ENCODE measurements at regions not wholly inside any gene's neighbourhood (a gene's known extent, or its start where the extent isn't known, plus 50 kb on each side); places are given as distances from the start of the nearest gene placed in this dataset.

DNA sequence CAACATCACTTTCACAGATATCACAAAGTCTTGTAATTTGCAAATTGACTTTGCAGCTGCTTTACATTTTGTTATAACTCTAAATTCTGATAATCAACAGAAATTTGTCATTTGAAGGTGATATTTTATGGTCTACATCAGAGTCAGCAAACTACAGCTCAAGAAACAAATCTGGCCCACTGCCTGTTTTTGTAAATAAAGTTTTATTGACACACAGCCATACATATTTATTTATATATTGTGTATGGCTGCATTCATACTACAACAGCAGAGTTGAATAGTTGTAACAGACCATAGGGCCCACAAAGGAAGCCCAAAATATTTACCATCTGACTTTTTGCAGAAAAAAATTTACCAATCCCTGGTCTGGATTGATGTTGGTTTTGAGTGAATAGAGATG, 87.0 kb upstream of the GRIA1 start:
- Mint-ChIP-seq H3K27ac (no peak overlapping the region), H3K9me3 (peaks cover 0 to 7% (median 2%) of the 10 kb centered on the region in 7 donors), H3K4me3 (no peak overlapping the region), H3K27me3 (ENCODE audit: low read depth in 3 of 3) (no peaks in the 10 kb centered on the region), H3K4me1 (no peaks in the 10 kb centered on the region), H3K36me3 (no peaks in the 10 kb centered on the region)
- Histone ChIP-seq H3K27ac (ENCODE audit: low read depth in 1 of 2, low read length in 2 of 2) (no peak overlapping the region), H3K9me3 (replicated peaks in 1 of 2; ENCODE audit: control insufficient read depth in 1 of 2, insufficient read depth in 1 of 2, low read length in 2 of 2) (no peaks in the 10 kb centered on the region), H3K4me1 (ENCODE audit: control insufficient read depth in 1 of 2, insufficient read depth in 2 of 2, low read length in 2 of 2) (no peaks in the 10 kb centered on the region), H3K9ac (ENCODE audit: insufficient read depth, low read length, poor library complexity, severe bottlenecking) (no peak overlapping the region), H3K4me3 (replicated peaks in 1 of 3; ENCODE audit: low read depth in 2 of 3, low read length in 3 of 3) (no peak overlapping the region), H2AFZ (ENCODE audit: insufficient read depth, low read depth, low read length, poor library complexity, severe bottlenecking) (no peak overlapping the region), H3K4me2 (replicated peaks; ENCODE audit: extremely low read depth, low read length, poor library complexity, severe bottlenecking) (no peak overlapping the region), H4K20me1 (ENCODE audit: insufficient read depth, low read length) (no peaks in the 10 kb centered on the region), H3K79me2 (ENCODE audit: insufficient read depth, low read length) (no peaks in the 10 kb centered on the region), H3K36me3 (replicated peaks in 1 of 2; ENCODE audit: control insufficient read depth in 1 of 2, insufficient read depth in 2 of 2, low read length in 2 of 2) (no peaks in the 10 kb centered on the region), H3K27me3 (ENCODE audit: control insufficient read depth in 2 of 2, insufficient read depth in 2 of 2, low read length in 2 of 2) (no peaks in the 10 kb centered on the region)
- DNase-seq = no peak
- intact Hi-C loops (cut with micrococcal nuclease) = no loop called here
- TF ChIP-seq, protein P1, sequence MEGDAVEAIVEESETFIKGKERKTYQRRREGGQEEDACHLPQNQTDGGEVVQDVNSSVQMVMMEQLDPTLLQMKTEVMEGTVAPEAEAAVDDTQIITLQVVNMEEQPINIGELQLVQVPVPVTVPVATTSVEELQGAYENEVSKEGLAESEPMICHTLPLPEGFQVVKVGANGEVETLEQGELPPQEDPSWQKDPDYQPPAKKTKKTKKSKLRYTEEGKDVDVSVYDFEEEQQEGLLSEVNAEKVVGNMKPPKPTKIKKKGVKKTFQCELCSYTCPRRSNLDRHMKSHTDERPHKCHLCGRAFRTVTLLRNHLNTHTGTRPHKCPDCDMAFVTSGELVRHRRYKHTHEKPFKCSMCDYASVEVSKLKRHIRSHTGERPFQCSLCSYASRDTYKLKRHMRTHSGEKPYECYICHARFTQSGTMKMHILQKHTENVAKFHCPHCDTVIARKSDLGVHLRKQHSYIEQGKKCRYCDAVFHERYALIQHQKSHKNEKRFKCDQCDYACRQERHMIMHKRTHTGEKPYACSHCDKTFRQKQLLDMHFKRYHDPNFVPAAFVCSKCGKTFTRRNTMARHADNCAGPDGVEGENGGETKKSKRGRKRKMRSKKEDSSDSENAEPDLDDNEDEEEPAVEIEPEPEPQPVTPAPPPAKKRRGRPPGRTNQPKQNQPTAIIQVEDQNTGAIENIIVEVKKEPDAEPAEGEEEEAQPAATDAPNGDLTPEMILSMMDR (IDR thresholded peaks at IDR 0.05) = no peak

DNA sequence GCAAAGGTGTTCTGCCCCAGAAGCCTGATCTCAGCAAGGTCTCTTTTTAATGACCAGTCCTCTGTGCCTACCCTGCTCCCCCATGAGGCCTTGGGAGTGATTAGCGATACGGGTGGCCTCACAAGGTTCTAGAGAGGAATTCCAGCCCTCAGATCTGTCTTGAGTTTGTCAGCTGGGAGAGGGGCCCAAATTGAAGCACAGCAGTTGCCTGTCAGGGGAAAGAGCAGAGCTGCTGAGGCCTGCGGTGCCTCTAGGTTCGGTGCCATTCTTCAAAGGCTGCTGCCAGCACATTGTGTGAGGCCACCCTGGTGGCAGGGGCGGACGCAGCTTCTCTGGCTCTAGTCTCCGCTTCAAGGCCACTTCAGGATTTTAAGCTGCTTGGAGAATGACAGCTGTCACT, 85.7 kb upstream of the GRIA1 start:
- TF ChIP-seq, protein P1 (IDR thresholded peaks at IDR 0.05) = no peak
- Histone ChIP-seq H3K9me3 (replicated peaks in 1 of 2; ENCODE audit: control insufficient read depth in 1 of 2, insufficient read depth in 1 of 2, low read length in 2 of 2) (no peaks in the 10 kb centered on the region), H3K4me2 (replicated peaks; ENCODE audit: extremely low read depth, low read length, poor library complexity, severe bottlenecking) (no peak overlapping the region), H3K36me3 (replicated peaks in 1 of 2; ENCODE audit: control insufficient read depth in 1 of 2, insufficient read depth in 2 of 2, low read length in 2 of 2) (no peaks in the 10 kb centered on the region), H3K9ac (ENCODE audit: insufficient read depth, low read length, poor library complexity, severe bottlenecking) (no peak overlapping the region), H3K27ac (ENCODE audit: low read depth in 1 of 2, low read length in 2 of 2) (no peak overlapping the region), H4K20me1 (ENCODE audit: insufficient read depth, low read length) (no peaks in the 10 kb centered on the region), H3K79me2 (ENCODE audit: insufficient read depth, low read length) (no peaks in the 10 kb centered on the region), H3K4me1 (ENCODE audit: control insufficient read depth in 1 of 2, insufficient read depth in 2 of 2, low read length in 2 of 2) (no peaks in the 10 kb centered on the region), H3K4me3 (replicated peaks in 1 of 3; ENCODE audit: low read depth in 2 of 3, low read length in 3 of 3) (no peak overlapping the region), H2AFZ (ENCODE audit: insufficient read depth, low read depth, low read length, poor library complexity, severe bottlenecking) (no peak overlapping the region), H3K27me3 (ENCODE audit: control insufficient read depth in 2 of 2, insufficient read depth in 2 of 2, low read length in 2 of 2) (no peaks in the 10 kb centered on the region)
- Mint-ChIP-seq H3K27ac (no peak overlapping the region), H3K9me3 (peaks cover 0 to 7% (median 2%) of the 10 kb centered on the region in 7 donors), H3K4me3 (no peak overlapping the region), H3K4me1 (no peaks in the 10 kb centered on the region), H3K36me3 (no peaks in the 10 kb centered on the region), H3K27me3 (ENCODE audit: low read depth in 3 of 3) (no peaks in the 10 kb centered on the region)
- intact Hi-C loops (cut with micrococcal nuclease) = no loop called here
- WGBS (ENCODE audit: insufficient coverage) = 79% methylated on average over 7 of the region's 7 CpGs
- no peak for DNase-seq
